GM12892 (cell line): ENCODE measurements at regions not wholly inside any gene's neighbourhood (a gene's known extent, or its start where the extent isn't known, plus 50 kb on each side); places are given as distances from the start of the nearest gene placed in this dataset.

ENCODE experiments used
- POLR2A ChIP-seq: IDR thresholded peaks from 2 replicates; pipeline ENCODE4 v1.6.1; 2011; ENCODE audit warnings: low read depth, low read length, control low read depth
- POLR2AphosphoS5 ChIP-seq: IDR thresholded peaks from 2 replicates; pipeline ENCODE4 v1.6.1; 2011; ENCODE audit warnings: low read depth, low read length, control low read depth
- TAF1 ChIP-seq: IDR thresholded peaks from 2 replicates; pipeline ENCODE4 v1.6.1; 2011; ENCODE audit warnings: low read depth, mild to moderate bottlenecking, control low read depth, low read length, borderline replicate concordance

- no peak for TF ChIP-seq POLR2AphosphoS5
- TF ChIP-seq POLR2A, result no peak
- TF ChIP-seq TAF1, result no peak
These were observed 231.2 kb upstream of the SLC7A11 start for GRCh38 chr4:138473339-138473738.
